Vagina (tissue), 2 donors: ENCODE measurements at regions not wholly inside any gene's neighbourhood (a gene's known extent, or its start where the extent isn't known, plus 50 kb on each side); places are given as distances from the start of the nearest gene placed in this dataset.

Experiments used
- POLR2AphosphoS5 ChIP-seq, 2 donors: sonication (generic); formaldehyde crosslinking; IDR thresholded peaks; one replicate each; pipeline ENCODE4 v1.9.0; 2017; ENCODE audit warnings: antibody characterized with exemption in 2 of 2, mild to moderate bottlenecking in 2 of 2, low read depth in 1 of 2; ENCODE audit not compliant: insufficient read depth in 1 of 2
- TF ChIP-seq, protein P1 (sequence below), 3 experiments: fragments of 450-650 bp in 2 of 3; fragments of 200-600 bp in 1 of 3; sonication (generic) in 1 of 3; IDR thresholded peaks; one replicate each; pipeline ENCODE4 v1.5.1; 2017 to 2019; ENCODE audit warnings: antibody characterized with exemption in 3 of 3, mild to moderate bottlenecking in 2 of 3, moderate library complexity in 2 of 3

DNA sequence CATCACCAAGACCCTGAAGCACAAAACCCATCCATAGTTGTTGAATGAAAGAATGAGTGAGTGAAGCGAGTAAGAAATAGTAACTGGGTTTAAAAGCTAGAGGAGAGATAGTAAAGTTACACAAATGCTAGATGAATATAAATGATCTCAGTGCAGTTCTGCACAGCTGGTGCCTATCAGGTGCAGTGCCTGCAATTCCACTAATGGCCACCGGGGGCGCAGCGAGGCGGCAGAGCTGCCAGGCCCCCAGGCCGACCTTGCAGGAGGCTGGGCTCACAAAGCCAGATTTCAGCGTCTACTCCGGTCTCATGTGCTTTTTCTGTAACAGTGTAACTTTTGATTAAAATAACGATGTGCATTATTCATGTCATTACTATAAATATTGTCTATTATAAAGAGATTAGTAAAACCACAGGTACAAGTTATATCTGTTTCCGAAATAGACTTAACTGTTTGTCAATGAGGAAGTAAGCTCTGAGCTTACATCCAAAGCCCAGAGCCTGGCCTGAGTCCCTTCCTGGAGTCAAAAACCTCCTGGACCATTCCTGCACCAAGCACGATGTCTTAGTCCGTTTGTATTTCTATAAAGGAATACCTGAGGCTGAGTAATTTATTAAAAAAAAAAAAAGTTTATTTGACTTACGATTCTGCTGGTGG is 477.6 kb downstream of the NPHP4 start:
- TF ChIP-seq, protein P1, sequence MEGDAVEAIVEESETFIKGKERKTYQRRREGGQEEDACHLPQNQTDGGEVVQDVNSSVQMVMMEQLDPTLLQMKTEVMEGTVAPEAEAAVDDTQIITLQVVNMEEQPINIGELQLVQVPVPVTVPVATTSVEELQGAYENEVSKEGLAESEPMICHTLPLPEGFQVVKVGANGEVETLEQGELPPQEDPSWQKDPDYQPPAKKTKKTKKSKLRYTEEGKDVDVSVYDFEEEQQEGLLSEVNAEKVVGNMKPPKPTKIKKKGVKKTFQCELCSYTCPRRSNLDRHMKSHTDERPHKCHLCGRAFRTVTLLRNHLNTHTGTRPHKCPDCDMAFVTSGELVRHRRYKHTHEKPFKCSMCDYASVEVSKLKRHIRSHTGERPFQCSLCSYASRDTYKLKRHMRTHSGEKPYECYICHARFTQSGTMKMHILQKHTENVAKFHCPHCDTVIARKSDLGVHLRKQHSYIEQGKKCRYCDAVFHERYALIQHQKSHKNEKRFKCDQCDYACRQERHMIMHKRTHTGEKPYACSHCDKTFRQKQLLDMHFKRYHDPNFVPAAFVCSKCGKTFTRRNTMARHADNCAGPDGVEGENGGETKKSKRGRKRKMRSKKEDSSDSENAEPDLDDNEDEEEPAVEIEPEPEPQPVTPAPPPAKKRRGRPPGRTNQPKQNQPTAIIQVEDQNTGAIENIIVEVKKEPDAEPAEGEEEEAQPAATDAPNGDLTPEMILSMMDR (IDR thresholded peaks at IDR 0.05): peak; percentile 88 to 97 (median 92)
- no peak for TF ChIP-seq POLR2AphosphoS5 (IDR thresholded peaks at IDR 0.05; ENCODE audit: insufficient read depth in 1 of 2, low read depth in 1 of 2)
